Stromal cell of bone marrow (primary cell): ENCODE measurements at regions not wholly inside any gene's neighbourhood (a gene's known extent, or its start where the extent isn't known, plus 50 kb on each side); places are given as distances from the start of the nearest gene placed in this dataset.

ENCODE experiments used
- DNase-seq: peaks from one replicate; pipeline ENCODE4 v3.0.0-alpha.2; 2012; ENCODE audit warnings: low read depth

GRCh38 chr21:16587141-16587581 is 857.4 kb downstream of the USP25 start:
- peak; percentile 51 for DNase-seq

GRCh38 chr21:16587681-16588375 is 858.0 kb downstream of the USP25 start:
- DNase-seq: peak; percentile 71

- DNase-seq: peak; percentile 82
These were observed 858.7 kb downstream of the USP25 start for GRCh38 chr21:16588433-16588860.

- DNase-seq: no peak
These were observed 859.5 kb downstream of the USP25 start for GRCh38 chr21:16589006-16589898.

- no peak for DNase-seq
These were observed 860.4 kb downstream of the USP25 start for GRCh38 chr21:16590186-16590585.

GRCh38 chr21:16590641-16591292 is 861.0 kb downstream of the USP25 start:
- DNase-seq: no peak

GRCh38 chr21:16592381-16592780 is 862.6 kb downstream of the USP25 start:
- no peak for DNase-seq

- DNase-seq: no peak
These were observed 864.4 kb downstream of the USP25 start for GRCh38 chr21:16594191-16594590.

- DNase-seq: no peak
These were observed 866.6 kb downstream of the USP25 start for GRCh38 chr21:16596369-16596768.

GRCh38 chr21:16597753-16598152 is 868.0 kb downstream of the USP25 start:
- no peak for DNase-seq

- DNase-seq: no peak
These were observed 875.8 kb downstream of the USP25 start for GRCh38 chr21:16605597-16605996.

- no peak for DNase-seq
These were observed 876.5 kb downstream of the USP25 start for GRCh38 chr21:16606271-16606670.

GRCh38 chr21:16608209-16608830 is 878.5 kb downstream of the USP25 start:
- no peak for DNase-seq

GRCh38 chr21:16619281-16619680 is 889.5 kb downstream of the USP25 start:
- no peak for DNase-seq

GRCh38 chr21:16620786-16621320 is 891.1 kb downstream of the USP25 start:
- DNase-seq: no peak

- DNase-seq: no peak
These were observed 888.2 kb upstream of the CXADR start for GRCh38 chr21:16624479-16625118.

GRCh38 chr21:16625491-16625890 is 887.4 kb upstream of the CXADR start:
- DNase-seq: no peak

GRCh38 chr21:16633831-16634459 is 878.9 kb upstream of the CXADR start:
- DNase-seq: peak; percentile 13

GRCh38 chr21:16634515-16634914 is 878.3 kb upstream of the CXADR start:
- DNase-seq: no peak

- no peak for DNase-seq
These were observed 872.4 kb upstream of the CXADR start for GRCh38 chr21:16640297-16641027.
